ENCODE measurements at regions not wholly inside any gene's neighbourhood (a gene's known extent, or its start where the extent isn't known, plus 50 kb on each side); places are given as distances from the start of the nearest gene placed in this dataset.

- Histone ChIP-seq H3K9me3 (ENCODE audit: insufficient read depth, low read length) (no peaks in the 10 kb centered on the region), H2AFZ (ENCODE audit: low read depth, low read length) (no peak overlapping the region), H3K4me2 (ENCODE audit: low read length) (no peak overlapping the region), H4K20me1 (ENCODE audit: insufficient read depth, low read length) (no peaks in the 10 kb centered on the region), H3K9ac (ENCODE audit: low read length) (no peak overlapping the region), H3K4me1 (ENCODE audit: low read length) (no peaks in the 10 kb centered on the region), H3K36me3 (replicated peaks; ENCODE audit: low read depth, low read length) (no peaks in the 10 kb centered on the region), H3K4me3 (ENCODE audit: low read length) (no peak overlapping the region), H3K27me3 (ENCODE audit: low read depth, low read length) (no peaks in the 10 kb centered on the region), H3K79me2 (ENCODE audit: low read length) (no peaks in the 10 kb centered on the region), H3K27ac (ENCODE audit: low read length) (no peak overlapping the region)
- no peak for TF ChIP-seq EZH2phosphoT487 (IDR thresholded peaks at IDR 0.05; ENCODE audit: low read depth)
Measured at GRCh38 chr15:26210980-26211379, 347.9 kb upstream of the ATP10A start.

- no peaks in the 10 kb centered on the region for H3K36me3 ChIP-seq (replicated peaks; ENCODE audit: low read depth, low read length)
- no peak overlapping the region for H3K4me3 ChIP-seq (ENCODE audit: low read length)
- no peaks in the 10 kb centered on the region for H3K9me3 ChIP-seq (ENCODE audit: insufficient read depth, low read length)
- H3K27ac ChIP-seq (ENCODE audit: low read length), result no peak overlapping the region
- no peaks in the 10 kb centered on the region for H4K20me1 ChIP-seq (ENCODE audit: insufficient read depth, low read length)
- H3K4me1 ChIP-seq (ENCODE audit: low read length), result no peaks in the 10 kb centered on the region
- TF ChIP-seq, protein P1, sequence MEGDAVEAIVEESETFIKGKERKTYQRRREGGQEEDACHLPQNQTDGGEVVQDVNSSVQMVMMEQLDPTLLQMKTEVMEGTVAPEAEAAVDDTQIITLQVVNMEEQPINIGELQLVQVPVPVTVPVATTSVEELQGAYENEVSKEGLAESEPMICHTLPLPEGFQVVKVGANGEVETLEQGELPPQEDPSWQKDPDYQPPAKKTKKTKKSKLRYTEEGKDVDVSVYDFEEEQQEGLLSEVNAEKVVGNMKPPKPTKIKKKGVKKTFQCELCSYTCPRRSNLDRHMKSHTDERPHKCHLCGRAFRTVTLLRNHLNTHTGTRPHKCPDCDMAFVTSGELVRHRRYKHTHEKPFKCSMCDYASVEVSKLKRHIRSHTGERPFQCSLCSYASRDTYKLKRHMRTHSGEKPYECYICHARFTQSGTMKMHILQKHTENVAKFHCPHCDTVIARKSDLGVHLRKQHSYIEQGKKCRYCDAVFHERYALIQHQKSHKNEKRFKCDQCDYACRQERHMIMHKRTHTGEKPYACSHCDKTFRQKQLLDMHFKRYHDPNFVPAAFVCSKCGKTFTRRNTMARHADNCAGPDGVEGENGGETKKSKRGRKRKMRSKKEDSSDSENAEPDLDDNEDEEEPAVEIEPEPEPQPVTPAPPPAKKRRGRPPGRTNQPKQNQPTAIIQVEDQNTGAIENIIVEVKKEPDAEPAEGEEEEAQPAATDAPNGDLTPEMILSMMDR (IDR thresholded peaks at IDR 0.05; ENCODE audit: low read depth, low read length), result no peak
- no peak for TF ChIP-seq EZH2phosphoT487 (IDR thresholded peaks at IDR 0.05; ENCODE audit: low read depth)
- H3K79me2 ChIP-seq (ENCODE audit: low read length), result no peaks in the 10 kb centered on the region
- no peak overlapping the region for H3K9ac ChIP-seq (ENCODE audit: low read length)
- H3K27me3 ChIP-seq (ENCODE audit: low read depth, low read length), result no peaks in the 10 kb centered on the region
- H3K4me2 ChIP-seq (ENCODE audit: low read length), result no peak overlapping the region
- no peak overlapping the region for H2AFZ ChIP-seq (ENCODE audit: low read depth, low read length)
Measured at GRCh38 chr15:26201177-26201858, 338.2 kb upstream of the ATP10A start.

DNA sequence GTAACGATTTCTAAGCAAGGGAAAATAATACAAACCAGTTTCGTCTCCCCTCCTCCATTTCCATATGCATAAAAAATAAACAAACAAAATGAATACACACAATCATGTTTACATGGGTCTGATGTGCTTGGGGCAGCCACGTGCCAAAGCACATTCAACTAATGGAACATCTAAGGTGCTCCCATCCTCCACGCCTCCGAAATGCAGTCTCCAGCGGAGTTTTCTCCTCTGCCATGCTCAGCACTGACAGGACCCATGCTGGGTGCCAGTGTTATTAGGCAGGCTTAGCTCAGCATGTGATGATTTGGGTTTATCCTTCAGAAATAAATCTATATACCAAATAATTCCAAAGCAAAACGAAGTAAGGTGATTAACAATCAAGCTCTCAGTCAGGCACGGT, 337.3 kb upstream of the ATP10A start:
- H3K4me3 ChIP-seq (ENCODE audit: low read length), result no peak overlapping the region
- no peaks in the 10 kb centered on the region for H3K9me3 ChIP-seq (ENCODE audit: insufficient read depth, low read length)
- no peaks in the 10 kb centered on the region for H3K4me1 ChIP-seq (ENCODE audit: low read length)
- no peaks in the 10 kb centered on the region for H3K79me2 ChIP-seq (ENCODE audit: low read length)
- TF ChIP-seq, protein P1 (IDR thresholded peaks at IDR 0.05; ENCODE audit: low read depth, low read length), result no peak
- TF ChIP-seq EZH2phosphoT487 (IDR thresholded peaks at IDR 0.05; ENCODE audit: low read depth), result no peak
- no peaks in the 10 kb centered on the region for H3K36me3 ChIP-seq (replicated peaks; ENCODE audit: low read depth, low read length)
- H3K27me3 ChIP-seq (ENCODE audit: low read depth, low read length), result no peaks in the 10 kb centered on the region
- no peak overlapping the region for H3K27ac ChIP-seq (ENCODE audit: low read length)
- no peak overlapping the region for H3K9ac ChIP-seq (ENCODE audit: low read length)
- no peak overlapping the region for H3K4me2 ChIP-seq (ENCODE audit: low read length)
- no peak overlapping the region for H2AFZ ChIP-seq (ENCODE audit: low read depth, low read length)
- H4K20me1 ChIP-seq (ENCODE audit: insufficient read depth, low read length), result no peaks in the 10 kb centered on the region

- Histone ChIP-seq H2AFZ (ENCODE audit: low read depth, low read length) (no peak overlapping the region), H3K27ac (ENCODE audit: low read length) (no peak overlapping the region), H3K9ac (ENCODE audit: low read length) (no peak overlapping the region), H3K27me3 (ENCODE audit: low read depth, low read length) (no peaks in the 10 kb centered on the region), H3K4me3 (ENCODE audit: low read length) (no peak overlapping the region), H3K79me2 (ENCODE audit: low read length) (no peaks in the 10 kb centered on the region), H3K9me3 (ENCODE audit: insufficient read depth, low read length) (no peaks in the 10 kb centered on the region), H3K4me2 (ENCODE audit: low read length) (no peak overlapping the region), H4K20me1 (ENCODE audit: insufficient read depth, low read length) (no peaks in the 10 kb centered on the region), H3K4me1 (ENCODE audit: low read length) (no peaks in the 10 kb centered on the region), H3K36me3 (replicated peaks; ENCODE audit: low read depth, low read length) (no peaks in the 10 kb centered on the region)
- TF ChIP-seq EZH2phosphoT487 (IDR thresholded peaks at IDR 0.05; ENCODE audit: low read depth), result no peak
- TF ChIP-seq, protein P1 (IDR thresholded peaks at IDR 0.05; ENCODE audit: low read depth, low read length), result no peak
Measured at GRCh38 chr15:26197719-26198118, 334.6 kb upstream of the ATP10A start.

Data from OCI-LY3 (cell line).